HL-60 (cell line): ENCODE measurements at regions not wholly inside any gene's neighbourhood (a gene's known extent, or its start where the extent isn't known, plus 50 kb on each side); places are given as distances from the start of the nearest gene placed in this dataset.
A peak's percentile ranks its signal among the peaks of the same experiment; 100 is the strongest.

Experiments
- DNase-seq, 2 experiments: peaks; one replicate each; pipeline ENCODE4 v3.0.0-alpha.2; 2010 to 2020; ENCODE audit warnings: low read depth in 1 of 2, low spot score in 1 of 2
- H3K27ac ChIP-seq: fragments of 250-450 bp; sonication (Bioruptor Pico); replicated peaks from 2 replicates; pipeline ENCODE4 v1.5.1; 2020; ENCODE audit warnings: mild to moderate bottlenecking, moderate library complexity
- H3K27me3 ChIP-seq: fragments of 250-450 bp; sonication (Bioruptor Pico); 2 replicates; pipeline ENCODE4 v1.5.1; 2021; ENCODE audit warnings: mild to moderate bottlenecking, moderate library complexity; ENCODE audit not compliant: insufficient read depth, poor library complexity, severe bottlenecking
- H3K4me3 ChIP-seq: replicated peaks from 2 replicates; pipeline ENCODE4 v1.5.1; 2011; ENCODE audit warnings: mild to moderate bottlenecking, control low read depth, low read length; ENCODE audit not compliant: insufficient read depth
- CTCF ChIP-seq: IDR thresholded peaks from one replicate; pipeline ENCODE4 v1.5.1; 2011; ENCODE audit warnings: low read length, control low read depth, inconsistent platforms; ENCODE audit not compliant: insufficient read depth
- GABPA ChIP-seq: IDR thresholded peaks from 2 replicates; pipeline ENCODE4 v1.6.1; 2012; ENCODE audit warnings: low read depth
- POLR2AphosphoS5 ChIP-seq: IDR thresholded peaks from 2 replicates; pipeline ENCODE4 v1.6.1; 2012; ENCODE audit warnings: low read depth
- REST ChIP-seq: IDR thresholded peaks from 2 replicates; pipeline ENCODE4 v1.6.1; 2012; ENCODE audit warnings: low read depth; ENCODE audit not compliant: insufficient replicate concordance
- SPI1 ChIP-seq: IDR thresholded peaks from 2 replicates; pipeline ENCODE4 v1.6.1; 2012; ENCODE audit warnings: low read depth, mild to moderate bottlenecking, borderline replicate concordance

GRCh38 chr18:72652990-72653593 lies 109.0 kb upstream of the CBLN2 start:
- H3K4me3 ChIP-seq: no peak overlapping the region
- DNase-seq: peak; percentile 22 to 56
- H3K27me3 ChIP-seq: no peaks in the 10 kb centered on the region
- no peak overlapping the region for H3K27ac ChIP-seq
- TF ChIP-seq SPI1 (no peak), GABPA (no peak), CTCF (peak; percentile 47), REST (no peak)

GRCh38 chr18:72651033-72651432 lies 106.9 kb upstream of the CBLN2 start:
- Histone ChIP-seq H3K27me3 (no peaks in the 10 kb centered on the region), H3K4me3 (no peak overlapping the region), H3K27ac (no peak overlapping the region)
- no peak for DNase-seq
- TF ChIP-seq CTCF: no peak
- TF ChIP-seq REST: no peak
- TF ChIP-seq POLR2AphosphoS5: no peak
- no peak for TF ChIP-seq GABPA
- TF ChIP-seq SPI1: no peak

- Histone ChIP-seq H3K4me3 (no peak overlapping the region), H3K27ac (no peak overlapping the region), H3K27me3 (no peaks in the 10 kb centered on the region)
- DNase-seq: no peak
- no peak for TF ChIP-seq CTCF
- TF ChIP-seq REST: no peak
- no peak for TF ChIP-seq GABPA
- no peak for TF ChIP-seq POLR2AphosphoS5
- no peak for TF ChIP-seq SPI1
Measured at GRCh38 chr18:72648481-72648960, 104.4 kb upstream of the CBLN2 start.
